ENCODE measurements at regions not wholly inside any gene's neighbourhood (a gene's known extent, or its start where the extent isn't known, plus 50 kb on each side); places are given as distances from the start of the nearest gene placed in this dataset.

DNA sequence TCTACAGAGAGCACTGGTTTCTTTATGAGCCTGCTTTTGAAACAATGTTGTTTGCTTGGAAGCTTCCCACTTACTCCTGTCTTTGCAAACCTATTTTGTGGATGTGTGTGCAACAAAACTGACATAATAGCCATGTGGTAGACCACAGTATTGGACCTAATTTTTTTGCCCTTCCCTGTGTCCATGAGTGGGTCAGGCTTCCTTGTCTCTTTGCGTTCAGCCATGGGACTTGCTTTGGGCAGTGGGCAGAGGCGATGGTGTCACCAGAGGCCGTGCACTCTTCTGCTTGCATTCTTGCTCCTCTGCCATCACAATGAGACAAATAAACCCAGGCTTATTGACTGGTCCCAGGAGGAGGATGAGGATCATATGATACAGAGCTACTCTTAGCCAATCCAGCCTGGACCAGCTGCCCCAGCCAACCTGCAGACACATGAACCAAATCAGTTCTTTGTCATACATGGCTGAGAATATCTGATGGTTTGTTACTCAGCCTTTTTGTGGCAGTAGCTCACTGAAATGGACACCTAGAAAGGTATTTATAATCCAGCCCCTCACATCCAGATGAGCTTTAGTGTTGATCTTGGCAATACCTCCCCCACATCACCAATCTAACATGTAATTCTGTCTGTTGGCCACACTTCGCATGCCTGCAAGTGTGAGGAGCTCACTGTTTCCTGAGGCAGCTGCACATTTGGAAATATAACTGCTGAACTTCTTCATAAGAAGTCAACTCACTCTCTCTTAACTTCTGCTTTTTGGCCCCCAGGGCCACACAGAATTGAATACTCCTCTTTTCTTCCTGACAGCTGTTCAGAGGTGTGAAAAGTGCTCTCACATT, 427.8 kb upstream of the ZMIZ1 start:
- TF ChIP-seq SIN3A (IDR thresholded peaks at IDR 0.05; ENCODE audit: borderline replicate concordance, insufficient read depth, low read length) (no peak), TAF1 (IDR thresholded peaks at IDR 0.05; ENCODE audit: borderline replicate concordance, insufficient read depth, low read length) (no peak), POLR2AphosphoS5 (IDR thresholded peaks at IDR 0.05; ENCODE audit: low read depth, low read length) (no peak)
